Inflammatory macrophage (primary cell): ENCODE measurements at regions not wholly inside any gene's neighbourhood (a gene's known extent, or its start where the extent isn't known, plus 50 kb on each side); places are given as distances from the start of the nearest gene placed in this dataset.
"Not testable (repeated sequence)": the region's sequence is repeated elsewhere in the genome, so short reads cannot be mapped to it uniquely, and the experiment has no call there.

Experiments
- DNase-seq, 2 donors: peaks; one replicate each; pipeline ENCODE4 v3.0.0-alpha.2; 2020 to 2022

DNA sequence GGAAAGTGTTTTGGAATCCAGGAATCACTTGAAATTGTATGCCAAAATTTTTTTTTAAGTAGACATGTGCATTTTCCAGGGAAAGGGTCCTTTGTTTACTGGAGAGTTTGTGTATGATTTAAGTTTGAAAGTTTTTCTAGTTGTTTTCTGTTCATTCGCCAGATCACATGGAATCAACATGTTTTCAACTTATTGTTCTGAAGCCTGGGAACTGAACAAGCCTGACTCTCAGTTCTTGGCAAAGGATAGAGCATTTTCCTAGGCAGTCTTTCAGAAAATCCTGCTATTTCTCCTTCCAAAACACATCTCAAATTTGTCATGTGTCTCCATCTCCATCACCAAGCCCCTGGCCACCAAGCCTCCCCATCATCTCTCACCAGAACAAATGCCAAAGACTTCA, 374.8 kb downstream of the MAFB start:
- no peak for DNase-seq

DNA sequence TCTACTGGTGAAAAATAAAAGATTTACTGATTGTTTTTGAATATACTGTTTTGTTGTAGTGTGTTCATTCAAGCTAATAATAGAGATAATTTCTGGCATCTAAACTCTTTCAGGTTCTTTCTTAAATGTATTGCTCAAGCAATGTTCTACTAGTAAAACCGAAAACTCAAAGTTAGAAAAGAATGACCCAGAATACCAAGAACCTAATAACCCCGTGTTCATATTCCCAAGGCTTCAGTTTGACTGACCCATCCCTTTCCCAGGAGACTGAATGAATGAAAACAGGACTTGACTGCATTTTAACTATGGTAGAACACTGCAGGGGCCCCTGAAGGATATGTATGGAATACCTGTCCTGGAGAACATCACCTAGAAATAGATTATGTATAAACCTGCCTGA, 375.3 kb downstream of the MAFB start:
- no peak for DNase-seq

DNA sequence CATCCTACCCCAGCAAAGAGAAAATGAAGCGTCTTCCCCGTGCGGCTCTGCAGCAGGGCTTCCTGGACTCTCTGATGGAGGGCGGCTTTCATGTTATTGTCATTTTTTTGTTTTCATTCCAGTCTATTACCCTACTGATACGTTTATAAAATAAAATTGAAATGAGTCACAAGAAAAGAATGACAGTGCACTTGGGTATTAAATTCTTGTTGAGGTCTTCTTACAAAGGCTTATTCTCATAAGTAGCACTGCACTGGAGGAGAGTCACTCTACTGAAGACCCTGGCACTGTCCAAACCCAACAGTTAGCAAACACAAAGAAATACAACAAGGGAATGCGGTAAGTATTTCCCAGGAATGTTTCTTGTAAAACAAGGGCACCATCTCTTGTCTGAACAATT, 379.3 kb downstream of the MAFB start:
- no peak for DNase-seq

- no peak for DNase-seq
These were observed 381.0 kb downstream of the MAFB start for GRCh38 chr20:40307997-40308396.

DNA sequence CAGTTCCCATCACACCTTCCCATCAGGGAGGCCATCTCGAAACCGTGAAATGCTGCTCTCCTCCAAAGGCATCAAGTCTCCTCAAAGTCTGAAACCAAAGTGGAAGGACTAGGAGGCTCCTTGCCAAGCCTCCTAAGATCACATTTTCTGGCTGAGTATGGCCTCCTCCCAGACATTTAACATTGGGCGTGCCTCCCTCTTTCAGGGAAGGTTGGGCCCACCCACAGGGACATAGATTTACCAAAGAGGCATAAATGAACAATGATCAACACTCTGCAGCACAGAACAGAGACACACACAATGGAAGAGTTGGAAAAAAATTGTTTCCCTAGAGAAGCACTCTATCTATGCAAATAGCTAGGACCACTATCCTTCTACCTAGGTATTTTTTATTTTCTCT, 381.8 kb downstream of the MAFB start:
- no peak for DNase-seq

- no peak for DNase-seq
These were observed 383.7 kb downstream of the MAFB start for GRCh38 chr20:40305303-40305702.

GRCh38 chr20:40304119-40304613, 384.9 kb downstream of the MAFB start:
- no peak for DNase-seq

GRCh38 chr20:40294747-40295146, 394.3 kb downstream of the MAFB start:
- DNase-seq, result no peak

GRCh38 chr20:40294175-40294574, 394.9 kb downstream of the MAFB start:
- DNase-seq, result no peak

DNA sequence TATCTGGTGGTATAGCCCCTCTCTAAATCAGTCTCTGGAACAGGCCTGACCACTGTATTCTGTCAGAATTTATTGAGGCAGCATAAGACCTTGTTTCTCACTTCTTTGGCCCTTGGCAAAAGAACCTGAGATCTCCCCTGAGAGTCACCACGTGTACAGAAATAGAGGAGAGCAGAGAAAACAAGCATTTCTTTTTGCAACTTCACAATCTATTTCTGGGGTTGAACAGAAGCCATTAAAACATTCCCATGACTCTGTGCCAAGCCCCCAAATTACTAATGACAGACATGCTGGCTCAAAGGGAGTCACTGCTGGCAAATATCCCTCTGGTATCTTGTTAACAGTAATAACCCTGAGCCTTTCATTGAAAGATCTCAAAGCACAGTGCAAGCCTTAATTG, 395.3 kb downstream of the MAFB start:
- no peak for DNase-seq

- DNase-seq, result no peak
These were observed 397.4 kb downstream of the MAFB start for GRCh38 chr20:40291493-40292135.

GRCh38 chr20:40287683-40288082, 401.4 kb downstream of the MAFB start:
- no peak for DNase-seq

DNA sequence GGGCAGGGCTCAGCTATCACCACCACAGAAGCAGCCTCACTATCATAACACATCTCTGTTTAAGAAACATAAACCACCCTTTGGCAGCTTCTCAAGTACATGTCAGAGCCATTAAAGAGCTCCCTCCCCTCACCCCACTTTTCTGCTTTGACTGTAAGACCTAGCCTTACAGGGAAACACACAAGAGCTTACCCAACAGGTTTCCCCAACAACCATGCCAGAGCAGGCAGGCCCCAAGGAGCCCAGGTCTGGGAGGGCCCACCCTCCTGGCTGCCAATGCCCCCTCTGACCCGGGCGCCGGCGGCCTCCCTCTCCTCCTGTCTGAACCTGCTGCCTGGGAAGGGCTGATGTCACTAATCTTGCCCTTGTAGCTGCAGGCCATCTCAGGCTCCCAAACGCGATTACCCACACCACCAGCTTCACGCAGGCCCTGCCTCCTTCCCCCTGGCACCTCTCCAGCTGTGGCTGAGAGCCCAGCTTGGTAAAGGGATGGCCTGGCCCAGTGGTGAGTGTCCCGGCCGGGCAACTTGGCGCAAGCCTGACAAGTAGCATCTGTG, 402.0 kb downstream of the MAFB start:
- no peak for DNase-seq

DNA sequence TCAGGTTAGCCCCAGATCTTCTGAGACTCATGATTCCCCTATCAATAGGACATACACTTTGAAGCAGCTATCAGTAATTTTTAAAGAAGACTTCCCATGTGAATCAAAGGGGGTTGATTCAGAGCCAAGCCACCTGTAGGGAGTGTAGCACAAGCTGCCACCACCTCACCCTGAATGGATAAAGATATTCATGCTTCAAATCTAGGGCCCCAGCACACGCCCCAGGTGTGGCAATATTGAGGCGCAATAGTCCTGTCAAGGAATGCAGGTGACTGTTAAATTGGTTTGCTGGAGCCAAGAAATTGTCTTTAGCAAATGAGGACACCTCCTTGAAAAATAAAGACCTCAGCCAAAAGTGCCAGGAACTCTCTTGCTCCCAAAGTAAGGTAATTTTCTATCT, 404.4 kb downstream of the MAFB start:
- DNase-seq, result no peak

GRCh38 chr20:40283689-40284088, 405.3 kb downstream of the MAFB start:
- DNase-seq, result no peak

DNA sequence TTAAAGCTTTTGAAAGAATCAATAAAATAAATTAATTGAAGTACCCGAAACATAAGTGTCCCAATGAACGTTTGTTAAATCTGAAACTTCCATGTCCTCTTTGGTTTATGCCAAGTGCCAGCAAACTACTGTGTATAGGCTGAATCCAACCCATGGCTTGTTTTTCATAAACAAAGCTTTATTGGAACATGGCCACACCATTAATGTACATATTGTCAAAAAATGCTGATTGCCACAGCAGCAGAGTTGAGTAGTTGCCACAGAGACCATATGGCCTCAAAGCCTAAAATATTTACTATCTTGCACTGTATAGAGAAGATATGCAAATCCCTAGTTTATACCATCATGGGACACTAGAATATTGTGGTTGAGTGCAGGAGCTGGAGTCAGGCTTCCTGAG, 406.1 kb downstream of the MAFB start:
- no peak for DNase-seq

DNA sequence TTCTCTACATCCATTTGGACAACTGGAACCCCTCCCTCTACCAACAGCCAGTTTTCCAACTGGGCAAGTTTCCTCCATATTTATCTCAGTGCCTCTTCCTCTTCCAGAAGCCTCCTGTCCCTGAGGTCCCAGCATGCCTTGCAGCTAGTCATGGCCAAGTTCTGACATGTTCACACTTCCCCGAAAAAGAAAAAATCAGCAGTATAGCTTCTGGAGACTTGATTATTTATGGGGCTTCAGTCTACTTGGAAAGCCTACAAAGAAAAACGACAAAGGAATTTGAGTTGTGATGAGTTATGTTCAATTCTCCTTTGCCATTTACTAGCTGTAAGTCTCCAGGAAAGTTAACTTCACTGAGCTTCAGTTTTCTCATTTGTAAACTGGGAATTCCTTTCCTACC, 406.5 kb downstream of the MAFB start:
- no peak for DNase-seq

DNA sequence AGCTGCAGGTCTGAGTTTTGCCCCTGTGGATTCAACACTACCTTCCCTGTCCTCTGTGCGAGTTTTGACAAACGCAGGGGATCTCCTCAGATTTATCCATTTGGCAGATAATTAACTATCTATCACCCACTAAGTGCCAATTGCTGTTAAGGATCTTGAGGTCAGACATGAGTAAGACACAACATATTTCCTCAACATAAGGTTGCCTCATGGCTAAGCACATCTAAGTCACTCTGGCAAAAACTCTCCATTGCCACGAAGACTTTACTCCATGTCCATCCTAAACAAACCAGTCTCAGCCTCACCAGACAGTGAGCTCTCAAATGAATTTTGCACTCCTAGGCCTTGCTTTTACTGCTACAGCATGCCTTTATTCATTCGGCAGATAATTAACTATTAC, 408.4 kb downstream of the MAFB start:
- DNase-seq, result peak in 1 of 2 donors; percentile 41

DNA sequence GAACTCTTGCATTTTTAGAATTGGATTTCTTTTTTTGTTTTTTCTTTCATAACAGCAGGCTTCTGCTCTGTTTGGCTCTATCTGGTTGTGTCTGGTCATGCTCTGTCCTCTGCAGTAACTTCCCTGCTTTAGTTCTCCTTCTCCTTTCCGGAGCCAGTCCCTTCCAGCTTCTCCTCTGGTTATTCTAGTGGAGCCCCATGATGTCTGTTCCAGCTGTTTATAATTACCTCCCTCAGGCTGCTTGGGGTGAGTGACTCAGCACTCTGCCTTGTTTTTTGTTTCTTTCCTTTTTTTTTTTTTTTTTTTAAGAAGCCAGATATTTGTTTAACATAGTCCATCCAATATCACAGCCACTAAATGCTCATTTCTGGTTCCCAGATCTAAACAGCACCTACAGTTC, 409.6 kb downstream of the MAFB start:
- peak; percentile 90 to 91 for DNase-seq

DNA sequence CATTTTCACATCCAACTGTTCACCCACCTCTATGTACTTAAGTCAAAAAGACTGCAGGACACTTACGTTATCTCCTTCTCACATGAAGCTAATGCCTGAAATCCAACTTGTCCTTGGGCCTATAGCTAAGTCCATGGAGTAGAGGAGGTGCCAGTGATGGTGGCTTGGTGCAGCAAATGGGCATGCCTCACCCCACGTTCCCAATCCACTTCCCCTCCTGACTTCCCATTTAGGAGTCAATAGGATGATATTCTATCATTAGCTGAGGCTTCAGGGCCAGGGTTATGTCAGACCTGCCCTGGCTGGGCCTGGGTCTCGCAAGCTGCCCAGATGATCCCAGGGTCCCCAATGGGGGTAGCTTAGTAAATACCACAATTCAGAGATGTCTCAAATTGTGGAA, 410.4 kb downstream of the MAFB start:
- DNase-seq, result peak; percentile 38 to 60

DNA sequence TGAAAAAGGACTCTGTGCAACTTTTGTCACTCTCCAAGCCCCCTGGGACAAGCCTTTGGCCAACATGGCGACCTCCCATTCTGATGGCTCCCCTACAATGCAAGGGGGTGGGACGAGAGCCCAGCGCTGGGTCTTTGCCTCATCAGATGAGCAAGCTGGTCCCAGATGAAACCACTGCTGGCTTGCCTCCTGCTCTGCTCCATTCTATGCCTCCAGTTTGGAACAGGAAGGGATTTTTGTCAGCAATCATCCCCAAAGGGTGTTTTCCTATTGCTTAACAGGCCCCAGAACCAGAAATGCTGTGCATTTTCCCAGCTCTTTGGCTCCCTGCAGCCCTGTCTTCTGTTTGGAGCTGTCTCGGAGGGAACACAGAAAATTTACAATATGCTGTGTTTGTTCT, 412.7 kb downstream of the MAFB start:
- no peak for DNase-seq

GRCh38 chr20:40275738-40276137, 413.3 kb downstream of the MAFB start:
- DNase-seq, result no peak

- no peak for DNase-seq
These were observed 414.0 kb downstream of the MAFB start for GRCh38 chr20:40274912-40275533.

DNA sequence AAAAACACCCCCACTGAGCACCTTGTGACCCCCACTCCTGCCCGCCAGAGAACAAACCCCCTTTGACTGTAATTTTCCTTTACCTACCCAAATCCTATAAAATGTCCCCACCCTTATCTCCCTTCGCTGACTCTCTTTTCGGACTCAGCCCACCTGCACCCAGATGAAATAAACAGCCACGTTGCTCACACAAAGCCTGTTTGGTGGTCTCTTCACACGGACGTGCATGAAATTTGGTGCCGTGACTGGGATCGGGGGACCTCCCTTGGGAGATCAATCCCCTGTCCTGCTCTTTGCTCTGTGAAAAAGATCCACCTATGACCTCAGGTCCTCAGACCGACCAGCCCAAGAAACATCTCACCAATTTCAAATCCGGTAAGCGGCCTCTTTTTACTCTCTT, 419.8 kb downstream of the MAFB start:
- not testable (repeated sequence) for DNase-seq
